Activated naive CD8-positive, alpha-beta T cell treated with anti-CD3 and anti-CD28 coated beads for 36 hours (primary cell): ENCODE measurements at regions not wholly inside any gene's neighbourhood (a gene's known extent, or its start where the extent isn't known, plus 50 kb on each side); places are given as distances from the start of the nearest gene placed in this dataset.
"Not testable (repeated sequence)": the region's sequence is repeated elsewhere in the genome, so short reads cannot be mapped to it uniquely, and the experiment has no call there.

Experiments used
- DNase-seq: peaks from one replicate; pipeline ENCODE4 v3.0.0; 2021
- H3K27ac Mint-ChIP-seq: one replicate; pipeline ENCODE4 v1.8.0; 2022; ENCODE audit warnings: mild to moderate bottlenecking, moderate library complexity, mixed read lengths
- H3K27me3 Mint-ChIP-seq: one replicate; pipeline ENCODE4 v1.8.0; 2022; ENCODE audit warnings: mild to moderate bottlenecking, mixed read lengths
- H3K36me3 Mint-ChIP-seq: one replicate; pipeline ENCODE4 v1.8.0; 2021; ENCODE audit warnings: mild to moderate bottlenecking, mixed read lengths
- H3K4me1 Mint-ChIP-seq: one replicate; pipeline ENCODE4 v1.8.0; 2021; ENCODE audit warnings: mixed read lengths
- H3K4me3 Mint-ChIP-seq: one replicate; pipeline ENCODE4 v1.8.0; 2022; ENCODE audit warnings: mild to moderate bottlenecking, moderate library complexity, mixed read lengths
- H3K9me3 Mint-ChIP-seq: one replicate; pipeline ENCODE4 v1.8.0; 2022; ENCODE audit warnings: mixed read lengths

GRCh38 chr6:86128130-86128814 lies 485.6 kb upstream of the SYNCRIP start:
- no peaks in the 10 kb centered on the region for H3K36me3 Mint-ChIP-seq
- H3K9me3 Mint-ChIP-seq = peaks cover 13% of the 10 kb centered on the region
- no peaks in the 10 kb centered on the region for H3K4me1 Mint-ChIP-seq
- no peak for DNase-seq
- H3K27me3 Mint-ChIP-seq = no peaks in the 10 kb centered on the region
- no peak overlapping the region for H3K27ac Mint-ChIP-seq
- no peak overlapping the region for H3K4me3 Mint-ChIP-seq

- Mint-ChIP-seq H3K36me3 (no peaks in the 10 kb centered on the region), H3K27me3 (no peaks in the 10 kb centered on the region), H3K4me1 (no peaks in the 10 kb centered on the region), H3K27ac (no peak overlapping the region), H3K9me3 (peaks cover 3% of the 10 kb centered on the region), H3K4me3 (no peak overlapping the region)
- DNase-seq = no peak
Measured at GRCh38 chr6:86122086-86122485, 479.4 kb upstream of the SYNCRIP start.

- no peak overlapping the region for H3K4me3 Mint-ChIP-seq
Measured at GRCh38 chr6:86118271-86118670, 475.6 kb upstream of the SYNCRIP start.

GRCh38 chr6:86107985-86108384 lies 465.3 kb upstream of the SYNCRIP start:
- H3K4me1 Mint-ChIP-seq = no peaks in the 10 kb centered on the region
- no peaks in the 10 kb centered on the region for H3K27me3 Mint-ChIP-seq
- DNase-seq = no peak
- no peak overlapping the region for H3K4me3 Mint-ChIP-seq
- no peak overlapping the region for H3K27ac Mint-ChIP-seq
- H3K36me3 Mint-ChIP-seq = no peaks in the 10 kb centered on the region
- peaks cover 9% of the 10 kb centered on the region for H3K9me3 Mint-ChIP-seq

More at GRCh38 chr6:86118271-86118670, 475.6 kb upstream of the SYNCRIP start:
- H3K27ac Mint-ChIP-seq = no peak overlapping the region
- peaks cover 1% of the 10 kb centered on the region for H3K9me3 Mint-ChIP-seq
- H3K4me1 Mint-ChIP-seq = no peaks in the 10 kb centered on the region
- DNase-seq = no peak
- H3K36me3 Mint-ChIP-seq = no peaks in the 10 kb centered on the region
- H3K27me3 Mint-ChIP-seq = no peaks in the 10 kb centered on the region

- Mint-ChIP-seq H3K9me3 (peaks cover 14% of the 10 kb centered on the region), H3K36me3 (no peaks in the 10 kb centered on the region), H3K27me3 (no peaks in the 10 kb centered on the region), H3K27ac (no peak overlapping the region), H3K4me1 (no peaks in the 10 kb centered on the region), H3K4me3 (no peak overlapping the region)
- no peak for DNase-seq
Measured at GRCh38 chr6:86087954-86088353, 445.3 kb upstream of the SYNCRIP start.

GRCh38 chr6:86079938-86080337 lies 437.3 kb upstream of the SYNCRIP start:
- H3K4me3 Mint-ChIP-seq = no peak overlapping the region
- H3K36me3 Mint-ChIP-seq = no peaks in the 10 kb centered on the region
- H3K4me1 Mint-ChIP-seq = no peaks in the 10 kb centered on the region
- H3K27me3 Mint-ChIP-seq = no peaks in the 10 kb centered on the region
- no peak for DNase-seq
- peaks cover 3% of the 10 kb centered on the region for H3K9me3 Mint-ChIP-seq
- no peak overlapping the region for H3K27ac Mint-ChIP-seq

- H3K27me3 Mint-ChIP-seq = no peaks in the 10 kb centered on the region
- no peak overlapping the region for H3K4me3 Mint-ChIP-seq
- no peaks in the 10 kb centered on the region for H3K36me3 Mint-ChIP-seq
- peaks cover 4% of the 10 kb centered on the region for H3K9me3 Mint-ChIP-seq
- DNase-seq = no peak
- H3K27ac Mint-ChIP-seq = no peak overlapping the region
- H3K4me1 Mint-ChIP-seq = no peaks in the 10 kb centered on the region
Measured at GRCh38 chr6:86070151-86070550, 427.5 kb upstream of the SYNCRIP start.

- not testable (repeated sequence) for H3K9me3 Mint-ChIP-seq, H3K4me3 Mint-ChIP-seq, H3K36me3 Mint-ChIP-seq, DNase-seq, H3K27me3 Mint-ChIP-seq, H3K4me1 Mint-ChIP-seq, H3K27ac Mint-ChIP-seq
Measured at GRCh38 chr6:86065002-86065401, 422.3 kb upstream of the SYNCRIP start.

- DNase-seq, H3K36me3 Mint-ChIP-seq, H3K27ac Mint-ChIP-seq, H3K4me1 Mint-ChIP-seq, H3K4me3 Mint-ChIP-seq, H3K27me3 Mint-ChIP-seq: not testable (repeated sequence)
- peaks cover 21% of the 10 kb centered on the region for H3K9me3 Mint-ChIP-seq
Measured at GRCh38 chr6:86057293-86057980, 414.8 kb upstream of the SYNCRIP start.

GRCh38 chr6:86045038-86045437 lies 402.4 kb upstream of the SYNCRIP start:
- H3K4me1 Mint-ChIP-seq = no peaks in the 10 kb centered on the region
- H3K4me3 Mint-ChIP-seq = no peak overlapping the region
- H3K36me3 Mint-ChIP-seq = no peaks in the 10 kb centered on the region
- peaks cover 13% of the 10 kb centered on the region for H3K9me3 Mint-ChIP-seq
- H3K27ac Mint-ChIP-seq = no peak overlapping the region
- DNase-seq = no peak
- no peaks in the 10 kb centered on the region for H3K27me3 Mint-ChIP-seq

GRCh38 chr6:86042214-86042613 lies 399.5 kb upstream of the SYNCRIP start:
- H3K36me3 Mint-ChIP-seq = no peaks in the 10 kb centered on the region
- no peaks in the 10 kb centered on the region for H3K27me3 Mint-ChIP-seq
- peaks cover 10% of the 10 kb centered on the region for H3K9me3 Mint-ChIP-seq
- DNase-seq = no peak
- H3K27ac Mint-ChIP-seq = no peak overlapping the region
- H3K4me3 Mint-ChIP-seq = no peak overlapping the region
- no peaks in the 10 kb centered on the region for H3K4me1 Mint-ChIP-seq

- H3K27me3 Mint-ChIP-seq = no peaks in the 10 kb centered on the region
- H3K9me3 Mint-ChIP-seq = peaks cover 5% of the 10 kb centered on the region
- H3K27ac Mint-ChIP-seq = no peak overlapping the region
- no peak overlapping the region for H3K4me3 Mint-ChIP-seq
- no peaks in the 10 kb centered on the region for H3K4me1 Mint-ChIP-seq
- DNase-seq = no peak
- H3K36me3 Mint-ChIP-seq = no peaks in the 10 kb centered on the region
Measured at GRCh38 chr6:86031713-86032112, 389.0 kb upstream of the SYNCRIP start.

- no peaks in the 10 kb centered on the region for H3K36me3 Mint-ChIP-seq
- no peak overlapping the region for H3K27ac Mint-ChIP-seq
- no peaks in the 10 kb centered on the region for H3K4me1 Mint-ChIP-seq
- H3K4me3 Mint-ChIP-seq = no peak overlapping the region
- peaks cover 5% of the 10 kb centered on the region for H3K9me3 Mint-ChIP-seq
- no peaks in the 10 kb centered on the region for H3K27me3 Mint-ChIP-seq
- DNase-seq = no peak
Measured at GRCh38 chr6:86030875-86031274, 388.2 kb upstream of the SYNCRIP start.

GRCh38 chr6:86028776-86029175 lies 386.1 kb upstream of the SYNCRIP start:
- H3K4me3 Mint-ChIP-seq = no peak overlapping the region
- no peak for DNase-seq

GRCh38 chr6:86026890-86027289 lies 384.2 kb upstream of the SYNCRIP start:
- not testable (repeated sequence) for H3K4me1 Mint-ChIP-seq, H3K27me3 Mint-ChIP-seq, H3K36me3 Mint-ChIP-seq, DNase-seq, H3K4me3 Mint-ChIP-seq, H3K9me3 Mint-ChIP-seq, H3K27ac Mint-ChIP-seq

More at GRCh38 chr6:86028776-86029175, 386.1 kb upstream of the SYNCRIP start:
- Mint-ChIP-seq H3K27me3 (no peaks in the 10 kb centered on the region), H3K4me1 (no peaks in the 10 kb centered on the region), H3K9me3 (peaks cover 5% of the 10 kb centered on the region), H3K27ac (no peak overlapping the region), H3K36me3 (no peaks in the 10 kb centered on the region)

- Mint-ChIP-seq H3K4me3 (no peak overlapping the region), H3K9me3 (no peaks in the 10 kb centered on the region), H3K27me3 (no peaks in the 10 kb centered on the region), H3K4me1 (no peaks in the 10 kb centered on the region), H3K36me3 (no peaks in the 10 kb centered on the region), H3K27ac (no peak overlapping the region)
- no peak for DNase-seq
Measured at GRCh38 chr6:86017236-86017635, 374.6 kb upstream of the SYNCRIP start.
